Myocyte (in vitro differentiated cells): ENCODE measurements at regions not wholly inside any gene's neighbourhood (a gene's known extent, or its start where the extent isn't known, plus 50 kb on each side); places are given as distances from the start of the nearest gene placed in this dataset.
"Not testable (repeated sequence)": the region's sequence is repeated elsewhere in the genome, so short reads cannot be mapped to it uniquely, and the experiment has no call there.

Source experiments
- DNase-seq: peaks from one replicate; pipeline ENCODE4 v3.0.0-alpha.2; 2012; ENCODE audit warnings: low read depth

DNA sequence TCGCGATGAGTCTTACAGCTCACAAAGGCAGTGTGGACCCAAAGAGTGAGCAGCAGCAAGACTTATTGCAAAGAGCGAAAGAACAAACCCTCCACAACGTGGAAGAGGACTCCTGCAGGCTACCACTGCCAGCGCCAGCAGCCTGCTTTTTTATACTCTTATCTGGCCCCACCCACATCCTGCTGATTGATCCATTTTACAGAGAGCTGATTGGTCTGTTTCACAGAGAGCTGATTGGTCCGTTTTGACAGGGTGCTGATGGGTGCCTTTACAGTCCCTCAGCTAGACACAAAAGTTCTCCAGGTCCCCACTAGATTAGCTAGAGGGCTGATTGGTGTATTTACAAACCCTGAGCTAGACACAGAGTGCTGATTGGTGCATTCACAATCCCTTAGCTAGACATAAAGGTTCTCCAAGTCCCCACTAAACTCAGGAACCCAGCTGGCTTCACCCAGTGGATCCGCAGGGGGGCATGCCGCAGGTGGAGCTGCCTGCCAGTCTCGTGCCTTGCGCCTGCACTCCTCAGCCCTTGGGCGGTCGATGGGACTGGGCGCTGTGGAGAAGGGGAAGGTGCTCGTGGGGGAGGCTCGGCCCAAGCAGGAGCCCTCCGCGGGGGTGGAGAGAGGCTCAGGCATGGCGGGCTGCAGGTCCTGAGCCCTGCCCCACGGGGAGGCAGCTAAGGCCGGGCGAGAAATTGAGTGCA is 75.7 kb downstream of the QDPR start:
- not testable (repeated sequence) for DNase-seq

DNA sequence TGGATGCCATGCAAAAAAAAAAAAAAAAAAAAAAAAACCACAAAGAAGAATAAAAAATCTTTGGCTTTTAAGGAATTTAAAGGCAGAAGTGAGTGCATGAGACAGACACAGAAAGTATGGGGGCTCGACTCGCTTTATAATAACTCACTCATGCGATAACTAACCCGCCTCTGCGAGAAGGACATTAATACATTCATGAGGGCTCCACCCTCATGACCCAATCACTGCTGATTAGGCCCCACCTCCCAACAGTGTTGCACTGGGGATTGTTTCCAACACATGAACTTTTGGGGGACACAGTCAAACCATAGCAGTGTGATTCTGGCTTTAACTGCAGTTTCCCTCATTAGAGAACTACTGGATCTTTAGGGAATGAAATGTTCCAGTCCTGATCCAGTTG is 78.1 kb downstream of the QDPR start:
- DNase-seq: no peak

DNA sequence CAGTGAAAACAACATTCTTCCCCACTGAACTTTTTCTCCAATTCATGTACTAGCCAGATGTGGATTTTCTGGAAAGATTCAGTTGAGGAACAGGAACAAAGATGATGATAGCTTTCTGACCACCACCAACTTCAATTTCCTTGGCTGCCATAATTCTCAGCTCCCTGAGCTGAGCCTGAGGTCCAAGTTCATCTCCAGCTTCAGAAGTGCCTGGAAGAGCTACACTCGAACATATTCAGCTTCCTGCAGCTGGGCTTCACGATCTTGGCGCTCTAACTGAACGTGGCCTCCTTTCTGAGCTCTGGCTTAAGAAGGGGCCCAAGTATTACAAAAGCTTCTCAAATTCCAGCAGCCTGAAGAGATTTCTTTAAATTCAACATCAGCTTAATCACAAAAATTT is 83.9 kb downstream of the QDPR start:
- no peak for DNase-seq

DNA sequence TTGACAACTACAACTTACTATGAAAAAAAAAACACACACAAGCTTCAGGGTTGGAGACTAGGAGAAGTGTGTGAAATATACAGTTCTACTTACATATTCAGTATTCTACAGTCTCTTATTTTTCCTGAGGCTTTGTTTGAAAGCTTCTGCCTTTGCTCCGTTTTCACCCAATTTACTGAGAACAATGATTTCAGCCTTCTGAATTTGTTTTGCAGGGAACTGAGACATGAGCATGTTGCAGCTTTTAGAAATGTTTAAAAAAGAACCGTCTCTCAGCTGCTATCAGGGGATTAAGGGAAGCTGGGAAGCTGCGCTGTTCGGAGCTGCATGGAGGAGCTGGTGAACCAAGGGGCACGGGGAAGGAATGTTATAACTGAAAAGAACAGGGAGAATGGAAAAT is 85.7 kb downstream of the QDPR start:
- DNase-seq: no peak

DNA sequence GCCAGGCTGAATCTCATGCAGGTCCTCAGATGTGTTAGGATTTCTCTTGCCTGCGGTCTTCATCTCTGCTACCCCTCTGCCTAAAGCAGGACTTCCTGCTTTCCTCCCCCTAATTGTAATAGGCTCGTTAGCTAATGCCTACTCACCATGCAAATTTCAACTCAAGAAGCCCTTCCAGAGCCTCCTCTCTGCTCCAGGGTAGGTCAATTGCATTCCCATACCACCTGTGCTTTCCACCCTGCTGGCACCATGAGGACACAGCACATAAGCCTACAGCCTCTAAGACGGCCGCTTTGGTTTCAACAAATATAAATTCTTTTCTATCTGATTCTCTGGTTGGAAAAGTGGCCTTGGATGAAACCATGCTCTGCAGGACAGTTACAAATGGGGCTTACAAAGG is 93.9 kb downstream of the QDPR start:
- DNase-seq: no peak

DNA sequence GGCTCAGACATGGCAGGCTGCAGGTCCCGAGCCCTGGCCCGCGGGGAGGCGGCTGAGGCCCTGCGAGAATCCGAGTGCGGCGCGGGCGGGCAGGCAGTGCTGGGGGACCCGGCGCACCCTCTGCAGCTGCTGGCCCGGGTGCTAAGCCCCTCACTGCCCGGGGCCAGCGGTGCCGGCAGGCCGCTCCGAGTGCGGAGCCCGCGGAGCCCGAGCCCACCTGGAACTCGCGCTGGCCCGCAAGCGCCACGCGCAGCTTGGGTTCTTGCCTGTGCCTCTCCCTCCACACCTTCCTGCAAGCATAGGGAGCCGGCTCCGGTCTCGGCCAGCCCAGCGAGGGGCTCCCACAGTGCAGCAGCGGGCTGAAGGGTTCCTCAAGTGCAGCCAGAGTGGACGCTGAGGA is 97.5 kb downstream of the QDPR start:
- DNase-seq: no peak

DNA sequence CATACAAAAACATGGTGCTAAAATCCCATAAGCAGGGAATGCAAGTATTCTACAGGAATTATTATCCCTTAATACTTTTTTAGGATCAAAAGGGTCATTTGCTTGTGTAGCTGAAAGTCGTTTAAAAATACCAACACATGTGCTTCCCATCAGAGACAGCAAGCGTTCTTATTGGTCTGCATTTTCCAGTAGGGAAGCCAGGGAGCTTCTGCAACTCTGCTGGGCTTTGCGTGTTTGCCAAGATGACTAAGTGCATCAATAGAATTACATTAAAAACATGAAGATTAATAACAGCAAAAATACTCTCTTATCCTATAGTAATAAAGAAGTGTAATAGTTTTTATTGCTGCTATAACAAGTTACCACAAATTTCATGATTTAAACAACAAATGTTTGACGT is 111.2 kb downstream of the QDPR start:
- DNase-seq: no peak

DNA sequence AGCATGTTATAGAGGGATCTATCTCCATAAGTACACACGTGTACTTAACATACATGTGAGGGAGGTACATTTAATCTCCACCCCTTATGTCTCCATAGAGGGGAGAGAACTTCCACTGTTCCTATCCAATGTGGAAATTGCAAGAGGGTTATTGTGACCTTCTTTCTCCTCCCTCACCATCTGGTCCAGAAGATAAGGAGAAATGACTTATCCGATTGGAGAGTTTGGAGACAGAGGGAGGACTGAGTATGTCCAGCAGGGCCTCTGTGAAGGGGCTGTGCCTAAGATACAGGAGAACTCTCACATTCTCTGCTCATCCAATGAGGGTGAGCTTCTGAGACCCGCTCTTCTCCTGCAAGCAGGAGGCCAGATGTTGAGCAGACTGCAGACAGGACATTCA is 113.1 kb downstream of the QDPR start:
- DNase-seq: no peak

DNA sequence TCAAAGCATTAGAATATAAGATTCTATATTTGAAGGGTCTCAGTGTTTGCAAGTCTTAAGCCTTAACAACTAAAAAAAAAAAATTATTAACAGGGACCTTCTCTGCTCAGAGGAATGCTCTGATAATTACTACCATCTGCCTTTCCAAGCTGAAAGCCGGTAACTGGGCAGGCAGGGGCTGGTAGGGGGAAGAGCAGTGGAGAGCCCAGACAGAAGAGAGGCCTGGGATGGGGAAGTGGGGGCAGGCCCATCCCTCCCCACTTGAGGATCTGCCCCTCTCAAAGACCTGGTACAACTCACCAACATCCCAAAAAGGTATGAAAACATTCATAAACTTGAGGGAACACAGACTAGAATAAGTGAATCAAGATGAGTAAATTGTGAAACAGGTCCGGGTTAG is 113.9 kb downstream of the QDPR start:
- DNase-seq: no peak

DNA sequence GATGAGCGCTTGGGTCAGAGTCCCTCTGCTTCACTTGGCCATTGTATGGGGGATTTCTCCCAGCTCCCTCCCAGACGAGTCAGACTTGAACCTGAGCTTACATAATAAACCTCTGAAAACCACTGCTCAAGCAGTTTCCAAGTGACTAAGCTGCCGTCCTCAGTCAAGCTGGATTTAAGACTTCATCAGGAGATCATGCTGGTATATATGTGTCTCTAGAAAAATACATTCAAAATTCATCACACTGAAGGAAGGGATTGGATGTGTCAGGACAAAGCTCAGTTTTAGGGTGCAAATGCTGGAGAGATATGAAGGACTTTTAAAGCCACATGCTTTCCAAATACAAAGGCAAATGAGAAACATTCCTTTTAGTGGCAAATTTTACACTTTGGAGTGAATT is 114.3 kb downstream of the QDPR start:
- no peak for DNase-seq

DNA sequence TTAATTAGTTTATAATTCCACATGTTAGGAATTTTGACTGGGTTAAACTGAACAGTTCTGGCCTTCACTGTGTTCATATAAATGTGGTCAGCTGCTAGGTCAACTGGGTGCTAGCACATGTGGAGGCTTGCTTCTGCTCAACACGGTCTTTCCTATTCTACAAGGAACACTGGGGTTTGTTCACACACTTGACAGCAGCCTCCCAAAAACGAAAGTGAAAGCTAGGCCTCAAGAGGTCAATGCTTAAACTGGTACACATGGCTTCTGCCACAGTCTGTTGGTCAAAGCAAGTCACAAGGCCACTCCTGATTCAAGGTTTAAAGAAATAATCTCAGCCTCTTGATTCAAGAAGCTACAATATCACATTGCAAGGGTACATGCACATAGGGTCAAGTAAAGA is 126.5 kb downstream of the QDPR start:
- DNase-seq: peak; percentile 13

DNA sequence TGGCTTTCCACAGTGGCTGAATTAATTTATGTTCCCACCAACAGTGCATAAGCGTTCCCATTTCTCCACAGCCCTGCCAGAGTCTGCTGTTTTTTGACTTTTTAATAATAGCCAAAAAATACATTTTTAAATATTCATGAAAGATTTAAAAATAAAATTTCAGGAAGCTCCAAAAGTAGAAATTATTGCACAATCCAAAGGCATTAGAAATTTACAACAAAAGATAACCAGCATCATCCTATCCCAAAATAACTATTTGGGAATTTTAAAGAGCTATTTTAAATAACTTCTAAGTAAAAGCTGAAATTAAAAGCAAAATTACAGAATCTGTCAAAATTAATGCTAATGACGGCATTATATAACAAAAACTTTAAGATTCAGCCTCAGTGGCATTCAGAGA is 131.5 kb downstream of the QDPR start:
- no peak for DNase-seq

DNA sequence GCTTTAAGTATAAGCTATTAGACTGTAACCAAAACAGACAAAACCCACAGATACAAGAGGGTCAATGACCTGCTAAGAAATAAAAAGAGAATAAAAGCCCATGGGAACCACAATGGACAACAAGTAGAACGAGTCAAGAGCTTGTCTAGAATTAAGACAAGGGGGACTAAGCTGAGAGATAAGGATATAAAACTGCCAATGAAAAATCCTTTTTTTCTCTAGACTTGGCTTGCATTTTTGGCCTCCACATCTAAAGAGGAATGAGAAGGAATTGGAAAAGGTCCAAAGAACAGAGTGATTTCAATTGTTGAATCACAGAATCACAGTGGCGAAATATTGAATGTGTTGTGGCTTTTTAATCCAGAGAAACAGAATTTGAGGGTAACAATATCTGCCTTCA is 135.7 kb downstream of the QDPR start:
- no peak for DNase-seq

DNA sequence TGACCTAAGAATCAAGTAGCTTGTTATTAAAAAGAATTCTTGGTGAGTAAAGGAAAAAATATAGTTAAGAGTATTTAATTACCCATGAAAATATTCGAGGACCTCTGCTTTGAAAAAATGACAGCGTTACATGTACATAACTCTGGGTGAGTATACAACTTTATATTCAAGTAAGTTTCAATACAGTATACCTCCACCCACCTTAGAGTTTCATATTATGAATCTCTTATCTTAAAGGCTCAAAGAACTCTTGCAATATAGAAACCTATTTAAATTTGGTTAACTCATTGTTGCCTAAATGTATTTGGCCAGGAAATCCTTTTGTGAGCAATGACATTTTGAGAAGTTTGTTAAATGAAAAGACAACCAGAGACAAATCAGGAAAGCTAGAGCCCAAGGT is 138.2 kb downstream of the QDPR start:
- DNase-seq: no peak

DNA sequence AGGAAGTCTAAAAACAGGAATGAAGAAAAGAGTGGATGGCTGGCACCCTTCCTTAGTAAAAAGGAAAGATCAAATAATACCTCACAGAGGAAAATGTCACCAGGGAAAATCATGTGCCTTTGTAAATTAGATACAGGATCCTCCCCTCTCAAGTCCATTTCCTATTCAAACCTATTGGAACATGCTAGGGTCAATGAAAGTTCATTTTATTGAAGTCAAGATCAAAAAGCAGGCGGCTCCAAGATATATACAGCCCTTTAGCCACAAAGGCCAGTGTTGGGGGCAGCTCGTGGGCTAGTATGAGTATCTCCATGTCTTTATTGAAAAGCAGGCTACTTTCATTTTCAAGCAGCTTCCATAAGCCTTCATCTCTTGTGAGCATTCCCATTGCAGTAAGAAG is 141.1 kb downstream of the QDPR start:
- DNase-seq: no peak

DNA sequence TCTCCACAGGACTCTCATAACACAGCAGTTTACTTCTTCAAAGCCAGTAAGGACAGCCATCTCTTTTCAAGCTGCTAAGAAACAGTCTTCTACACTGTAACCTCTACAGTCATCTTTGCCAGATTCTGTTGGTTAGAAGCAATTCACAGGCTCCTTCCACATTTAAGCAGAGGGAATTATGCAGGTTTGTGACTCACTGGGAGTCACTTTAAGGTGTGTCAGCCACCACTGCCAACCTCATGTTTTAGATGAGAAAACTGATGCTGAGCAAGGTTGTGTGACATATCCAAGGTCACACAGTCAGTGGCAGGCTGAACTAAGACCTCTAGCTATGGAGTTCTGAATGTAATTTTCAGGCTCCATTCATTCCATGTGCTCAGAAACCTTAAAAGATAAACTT is 143.5 kb downstream of the QDPR start:
- DNase-seq: no peak

DNA sequence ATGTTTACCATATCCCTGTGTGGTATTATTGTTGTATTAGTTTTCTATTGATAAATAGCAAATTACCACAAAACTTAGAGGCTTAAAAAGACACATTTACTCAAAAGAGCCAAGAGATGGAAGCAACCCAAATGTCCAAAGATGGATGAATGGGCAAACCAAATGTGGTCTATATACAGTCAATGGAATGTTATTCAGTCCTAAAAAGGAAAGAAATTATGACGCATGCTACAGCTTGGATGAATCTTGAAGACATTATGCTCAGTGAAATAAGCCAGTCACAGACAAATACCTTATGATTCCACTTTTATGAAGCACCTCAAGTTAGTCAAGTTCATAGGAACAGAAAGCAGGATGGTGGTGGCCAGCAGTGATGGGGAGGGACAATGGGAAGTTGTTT is 144.7 kb downstream of the QDPR start:
- DNase-seq: no peak

DNA sequence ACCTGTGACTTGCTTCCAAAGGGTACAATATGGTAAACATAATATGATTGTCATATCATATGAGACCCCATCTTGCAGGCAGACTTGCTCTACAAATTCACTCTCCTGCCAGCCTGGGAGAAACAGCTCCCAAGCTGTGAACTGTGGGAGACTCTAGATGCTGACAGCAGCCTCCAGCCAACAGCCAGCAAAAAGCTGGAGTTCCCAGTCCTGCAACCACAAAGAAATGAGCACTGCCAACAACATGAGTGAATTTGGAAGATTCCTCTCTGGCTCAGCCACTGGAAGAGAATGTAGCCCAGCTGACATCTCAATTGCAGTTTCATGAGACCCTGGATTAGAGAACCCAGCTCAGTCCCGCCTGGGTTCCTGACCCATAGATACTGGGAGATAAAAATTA is 145.4 kb downstream of the QDPR start:
- no peak for DNase-seq

DNA sequence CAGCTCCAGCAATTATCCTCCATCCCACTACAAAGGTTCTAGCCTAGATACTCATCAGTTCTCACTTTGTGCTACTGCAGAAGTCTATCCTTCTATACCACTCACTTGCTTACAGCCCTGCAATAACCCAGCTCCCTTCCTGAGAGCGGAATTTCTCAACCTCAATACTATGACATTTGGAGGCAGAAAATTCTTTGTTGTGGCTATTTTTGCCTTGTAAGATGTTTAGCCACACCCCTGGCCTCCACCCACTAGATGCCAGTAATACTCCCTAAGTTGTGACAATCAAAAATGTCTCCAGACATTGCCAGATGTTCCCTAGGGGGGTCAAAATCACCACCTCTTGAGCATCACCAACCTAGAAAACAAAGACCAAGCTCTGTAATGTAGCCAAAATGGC is 149.5 kb downstream of the QDPR start:
- no peak for DNase-seq

DNA sequence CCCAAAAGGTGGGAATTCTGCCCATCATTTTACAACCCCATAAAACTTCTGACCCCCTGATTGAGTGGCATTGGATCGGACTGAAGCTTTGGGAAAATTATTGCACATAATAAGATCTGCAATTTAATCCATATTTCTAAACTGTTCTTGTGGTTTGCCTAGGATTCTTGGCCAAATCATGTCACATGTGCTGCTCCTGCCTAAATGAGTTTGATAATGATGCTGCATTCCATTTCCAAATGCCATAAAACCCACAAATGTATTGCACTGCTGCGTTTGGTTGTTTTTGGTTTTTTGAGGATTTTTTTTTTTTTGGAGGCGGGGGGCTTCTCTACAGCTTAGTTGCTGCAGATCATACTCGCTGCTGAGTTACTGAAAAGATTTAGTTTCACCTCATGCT is 153.6 kb downstream of the QDPR start:
- DNase-seq: no peak

DNA sequence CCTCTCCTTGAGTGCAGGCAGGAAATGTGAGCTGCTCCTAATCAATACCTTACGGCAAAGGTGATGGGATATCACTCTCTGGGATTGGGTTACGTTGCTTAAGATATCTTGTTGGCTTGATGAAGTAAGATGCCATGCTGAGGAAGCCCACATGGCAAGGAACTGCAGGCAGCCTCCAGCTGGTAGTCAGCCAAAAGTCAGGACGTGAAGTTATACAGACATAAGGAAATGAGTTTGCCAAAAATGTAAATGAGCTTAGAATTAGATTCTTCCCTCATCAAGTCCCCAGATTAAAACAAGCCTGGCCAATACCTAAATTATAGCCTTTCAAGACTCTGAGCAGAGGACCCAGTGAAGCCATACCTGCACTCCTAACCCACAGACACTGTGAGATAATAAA is 155.0 kb downstream of the QDPR start:
- no peak for DNase-seq

DNA sequence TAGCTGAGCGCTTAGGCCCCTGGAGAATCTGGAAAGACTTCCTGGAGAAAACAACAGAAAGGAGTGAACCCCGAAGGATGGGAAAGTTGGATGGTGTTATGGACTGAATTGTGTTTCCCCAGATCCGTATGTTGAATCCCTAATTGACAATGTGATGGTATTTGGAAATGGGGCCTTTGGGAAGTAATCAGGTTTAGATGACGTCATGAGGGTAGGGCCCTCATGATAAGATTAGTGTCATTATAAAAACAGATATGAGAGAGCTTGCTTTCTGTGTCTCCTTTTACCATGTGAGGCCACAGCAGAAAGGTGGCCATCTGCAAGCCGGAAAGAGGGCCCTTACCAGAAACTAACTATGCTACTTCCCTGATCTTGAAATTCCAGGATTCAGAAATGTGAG is 159.5 kb downstream of the QDPR start:
- no peak for DNase-seq

DNA sequence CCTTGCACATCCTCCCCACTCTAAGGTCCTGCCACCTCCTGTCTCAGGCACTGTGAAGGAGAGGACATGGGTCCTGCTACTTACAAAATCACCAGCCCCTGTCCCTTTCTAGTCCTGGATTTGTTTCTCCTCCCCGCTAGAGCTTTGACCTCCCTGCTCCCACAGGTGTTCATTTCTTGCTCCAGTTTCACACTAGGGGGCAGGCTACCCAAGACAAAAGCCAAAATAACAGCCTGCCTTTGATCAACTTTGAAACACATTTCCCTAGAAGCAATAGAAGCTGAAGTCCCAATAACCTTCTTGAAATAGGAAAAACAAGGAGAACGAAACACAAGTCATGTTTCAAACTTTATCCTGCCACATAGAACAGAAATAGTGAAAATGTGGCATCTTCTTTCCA is 164.4 kb downstream of the QDPR start:
- DNase-seq: no peak

DNA sequence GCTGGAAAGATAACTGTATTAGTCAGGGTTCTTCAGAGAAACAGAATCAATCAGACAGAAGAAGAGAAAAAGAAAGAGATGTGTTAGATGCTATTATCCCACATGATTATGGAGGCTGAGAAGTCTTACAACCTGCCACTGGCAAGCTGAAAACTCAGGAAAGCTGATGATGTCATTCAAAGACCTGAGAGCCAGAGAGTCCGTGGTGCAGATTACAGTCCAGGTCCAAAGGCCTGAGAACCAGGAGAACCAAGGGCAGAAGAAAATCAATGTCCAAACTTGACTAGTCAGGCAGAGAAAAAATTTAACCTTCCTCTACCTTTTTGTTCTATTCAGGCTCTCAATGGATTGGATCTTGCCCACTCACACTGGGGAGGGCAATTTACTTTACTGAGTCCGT is 172.5 kb downstream of the QDPR start:
- no peak for DNase-seq
